ENCODE measurements at regions not wholly inside any gene's neighbourhood (a gene's known extent, or its start where the extent isn't known, plus 50 kb on each side); places are given as distances from the start of the nearest gene placed in this dataset.

- DNase-seq, result no peak
Measured at GRCh38 chr2:78873526-78873925, 152.0 kb upstream of the REG3G start.

GRCh38 chr2:78876316-78876688 lies 149.2 kb upstream of the REG3G start:
- no peak for DNase-seq

- no peak for DNase-seq
Measured at GRCh38 chr2:78887446-78887845, 138.1 kb upstream of the REG3G start.

- no peak for DNase-seq
Measured at GRCh38 chr2:78890935-78891334, 134.6 kb upstream of the REG3G start.

GRCh38 chr2:78892295-78892694 lies 133.2 kb upstream of the REG3G start:
- no peak for DNase-seq

- DNase-seq, result no peak
Measured at GRCh38 chr2:78895022-78895421, 130.5 kb upstream of the REG3G start.

- no peak for DNase-seq
Measured at GRCh38 chr2:78896536-78896935, 129.0 kb upstream of the REG3G start.

GRCh38 chr2:78907089-78907488 lies 118.4 kb upstream of the REG3G start:
- no peak for DNase-seq

- no peak for DNase-seq
Measured at GRCh38 chr2:78908973-78909372, 116.5 kb upstream of the REG3G start.

- DNase-seq, result no peak
Measured at GRCh38 chr2:78910376-78910775, 115.1 kb upstream of the REG3G start.

GRCh38 chr2:78913257-78913656 lies 112.2 kb upstream of the REG3G start:
- no peak for DNase-seq

GRCh38 chr2:78925258-78925657 lies 100.2 kb upstream of the REG3G start:
- DNase-seq, result no peak

GRCh38 chr2:78928502-78928901 lies 97.0 kb upstream of the REG3G start:
- no peak for DNase-seq

GRCh38 chr2:78940998-78941397 lies 84.5 kb upstream of the REG3G start:
- no peak for DNase-seq

GRCh38 chr2:78941751-78942150 lies 83.8 kb upstream of the REG3G start:
- DNase-seq, result no peak

GRCh38 chr2:78963881-78964280 lies 61.6 kb upstream of the REG3G start:
- no peak for DNase-seq

GRCh38 chr2:78967294-78967693 lies 58.2 kb upstream of the REG3G start:
- DNase-seq, result no peak

- DNase-seq, result no peak
Measured at GRCh38 chr2:78973630-78974029, 51.9 kb upstream of the REG3G start.

All from activated gamma-delta T cell (primary cell).